HG02852 (cell line): ENCODE measurements at regions not wholly inside any gene's neighbourhood (a gene's known extent, or its start where the extent isn't known, plus 50 kb on each side); places are given as distances from the start of the nearest gene placed in this dataset.
"Not testable (repeated sequence)": the region's sequence is repeated elsewhere in the genome, so short reads cannot be mapped to it uniquely, and the experiment has no call there.

Experiments
- ATAC-seq: cut with Tn5 transposase; IDR thresholded peaks from one replicate; pipeline ENCODE4 v1.9.1; 2021; ENCODE audit warnings: mild to moderate bottlenecking, moderate library complexity; ENCODE audit not compliant: unreplicated experiment

GRCh38 chr21:7743940-7744339, 2777.4 kb upstream of the TPTE start:
- not testable (repeated sequence) for ATAC-seq

GRCh38 chr21:7744406-7745099, 2776.8 kb upstream of the TPTE start:
- peak; percentile 96 for ATAC-seq

- ATAC-seq = peak; percentile 69
Measured at GRCh38 chr21:7745100-7745450, 2776.3 kb upstream of the TPTE start.

GRCh38 chr21:7747964-7748363, 2773.4 kb upstream of the TPTE start:
- ATAC-seq = not testable (repeated sequence)

- ATAC-seq = not testable (repeated sequence)
Measured at GRCh38 chr21:7752611-7753010, 2768.8 kb upstream of the TPTE start.

GRCh38 chr21:7753380-7753877, 2768.0 kb upstream of the TPTE start:
- peak; percentile 97 for ATAC-seq

GRCh38 chr21:7769985-7770384, 2751.4 kb upstream of the TPTE start:
- not testable (repeated sequence) for ATAC-seq

GRCh38 chr21:7774219-7774618, 2747.2 kb upstream of the TPTE start:
- not testable (repeated sequence) for ATAC-seq

GRCh38 chr21:7775327-7775984, 2745.9 kb upstream of the TPTE start:
- ATAC-seq = not testable (repeated sequence)

- not testable (repeated sequence) for ATAC-seq
Measured at GRCh38 chr21:7776035-7776434, 2745.3 kb upstream of the TPTE start.

- not testable (repeated sequence) for ATAC-seq
Measured at GRCh38 chr21:7776622-7777021, 2744.8 kb upstream of the TPTE start.

GRCh38 chr21:7777289-7777688, 2744.1 kb upstream of the TPTE start:
- ATAC-seq = not testable (repeated sequence)

- not testable (repeated sequence) for ATAC-seq
Measured at GRCh38 chr21:7787427-7788078, 2733.8 kb upstream of the TPTE start.

GRCh38 chr21:7793797-7794196, 2727.6 kb upstream of the TPTE start:
- not testable (repeated sequence) for ATAC-seq

- not testable (repeated sequence) for ATAC-seq
Measured at GRCh38 chr21:7797328-7797727, 2724.1 kb upstream of the TPTE start.

GRCh38 chr21:7798446-7798845, 2722.9 kb upstream of the TPTE start:
- not testable (repeated sequence) for ATAC-seq

- not testable (repeated sequence) for ATAC-seq
Measured at GRCh38 chr21:7799697-7800096, 2721.7 kb upstream of the TPTE start.

GRCh38 chr21:7813475-7813874, 2707.9 kb upstream of the TPTE start:
- ATAC-seq = not testable (repeated sequence)

GRCh38 chr21:7817013-7817412, 2704.4 kb upstream of the TPTE start:
- ATAC-seq = not testable (repeated sequence)

- not testable (repeated sequence) for ATAC-seq
Measured at GRCh38 chr21:7819301-7819700, 2702.1 kb upstream of the TPTE start.

GRCh38 chr21:7825627-7826026, 2695.8 kb upstream of the TPTE start:
- ATAC-seq = not testable (repeated sequence)

- not testable (repeated sequence) for ATAC-seq
Measured at GRCh38 chr21:7826174-7826573, 2695.2 kb upstream of the TPTE start.
